ENCODE measurements at regions not wholly inside any gene's neighbourhood (a gene's known extent, or its start where the extent isn't known, plus 50 kb on each side); places are given as distances from the start of the nearest gene placed in this dataset.

DNA sequence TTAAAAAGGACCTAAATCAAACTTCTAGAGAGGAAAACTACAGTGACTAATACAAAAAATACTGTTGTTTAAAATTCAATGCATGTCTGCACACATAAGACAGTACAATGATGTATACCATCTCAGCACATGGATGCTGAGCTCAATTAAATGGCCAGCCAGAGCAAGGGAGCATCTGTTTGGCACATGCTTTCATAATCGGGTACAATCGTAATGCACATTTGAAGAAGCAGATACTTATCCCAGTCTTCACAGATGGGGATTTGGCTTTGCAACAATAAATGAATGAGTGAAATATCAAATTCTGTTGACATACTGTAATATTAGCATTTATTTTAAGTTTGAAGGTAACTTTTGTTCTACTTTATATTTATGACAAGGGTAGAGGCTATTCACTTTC lies 187.8 kb downstream of the CRPPA start:
- peaks cover 0 to 47% (median 21%) of the 10 kb centered on the region in 11 donors for H3K9me3 ChIP-seq
- 82 to 87% methylated on average over 2 of the region's 2 CpGs for WGBS, 2 donors

DNA sequence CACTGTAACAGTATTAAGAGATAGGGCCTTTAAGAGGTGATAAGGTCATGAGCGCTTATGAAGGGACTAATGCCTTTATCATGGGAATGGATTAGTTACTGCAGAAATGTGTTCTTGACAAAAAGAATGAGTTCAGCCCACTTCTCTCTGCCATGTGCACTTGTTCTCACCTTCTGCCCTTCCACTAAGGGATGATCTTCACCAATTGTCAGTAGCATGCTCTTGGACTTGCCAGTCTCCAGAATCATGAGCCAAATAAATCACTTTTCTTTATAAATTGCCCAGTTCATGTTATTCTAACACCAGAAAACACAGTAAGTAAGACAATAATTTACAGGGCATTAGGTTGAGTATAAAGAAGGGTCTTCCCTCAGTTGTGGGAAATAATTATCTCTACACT lies 189.1 kb downstream of the CRPPA start:
- Histone ChIP-seq H3K9me3 (peaks cover 0 to 58% (median 25%) of the 10 kb centered on the region in 11 donors), H3K27me3 (no peaks in the 10 kb centered on the region), H3K4me3 (no peak overlapping the region), H3K36me3 (peaks cover 0 to 21% (median 0%) of the 10 kb centered on the region in 9 donors), H3K27ac (no peak overlapping the region), H3K4me1 (peaks cover 0 to 19% (median 0%) of the 10 kb centered on the region in 9 donors)
- WGBS, 2 donors, result 96 to 98% methylated on average over 1 of the region's 1 CpG
- intact Hi-C loops (cut with DNase I), result loop anchor here in 1 of 10 donors (10.0 kb wide), 1 partner anchor 53 kb away; no protein-coding TSS in a partner anchor
- no peak for TF ChIP-seq CTCF (IDR thresholded peaks at IDR 0.05)
- DNase-seq (no peak), ATAC-seq (no peak)

More for the DNA sequence above, 187.8 kb downstream of the CRPPA start:
- H3K4me3 ChIP-seq, result no peak overlapping the region
- H3K27me3 ChIP-seq, result no peaks in the 10 kb centered on the region
- DNase-seq, result no peak
- intact Hi-C loops (cut with DNase I), result loop anchor here in 1 of 10 donors (10.0 kb wide), 1 partner anchor 51 kb away; no protein-coding TSS in a partner anchor
- no peak for ATAC-seq
- H3K36me3 ChIP-seq, result peaks cover 0 to 21% (median 0%) of the 10 kb centered on the region in 9 donors
- peaks cover 0 to 19% (median 0%) of the 10 kb centered on the region in 9 donors for H3K4me1 ChIP-seq
- H3K27ac ChIP-seq, result no peak overlapping the region
- no peak for TF ChIP-seq CTCF (IDR thresholded peaks at IDR 0.05)

DNA sequence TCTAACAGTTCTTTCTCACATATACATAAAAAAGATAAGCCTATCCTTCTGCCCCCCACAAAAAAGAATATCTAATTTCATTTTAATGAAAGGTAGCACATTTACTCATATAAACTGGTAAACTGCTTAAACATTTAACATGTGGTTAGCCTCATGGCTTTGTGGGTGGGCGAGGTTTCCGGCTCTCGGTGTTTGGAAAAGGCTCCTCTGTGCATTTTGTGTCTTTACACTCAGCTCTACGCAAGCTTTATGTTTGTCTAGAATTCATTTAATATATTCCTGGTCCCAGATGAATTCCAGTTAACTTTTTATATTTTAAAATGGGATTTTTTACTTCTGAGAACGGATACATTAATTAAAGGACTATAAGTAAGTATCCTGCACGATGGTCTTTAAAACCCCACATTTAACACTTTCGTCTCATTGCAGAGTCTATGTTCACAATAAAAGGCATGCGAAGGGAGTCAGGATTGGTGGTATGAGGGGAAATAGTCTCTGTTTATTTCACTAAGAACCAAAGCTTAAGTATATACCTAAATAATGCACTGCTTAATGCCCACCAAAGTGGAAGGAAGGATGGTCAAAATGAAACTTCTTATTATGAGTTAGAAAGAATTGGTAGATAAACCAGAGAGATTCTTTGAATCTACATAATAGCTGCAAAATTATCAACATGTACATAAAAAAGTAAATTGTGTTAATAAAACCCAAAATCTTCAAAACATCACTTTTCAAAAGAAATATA lies 197.2 kb downstream of the CRPPA start:
- DNase-seq (no peak), ATAC-seq (no peak)
- no peak for TF ChIP-seq CTCF (IDR thresholded peaks at IDR 0.05)
- peaks cover 0 to 27% (median 4%) of the 10 kb centered on the region in 11 donors for H3K9me3 ChIP-seq
- H3K4me1 ChIP-seq, result no peaks in the 10 kb centered on the region
- WGBS, 2 donors, result 85 to 89% methylated on average over 8 of the region's 8 CpGs
- intact Hi-C loops (cut with DNase I), result no loop called here
- no peaks in the 10 kb centered on the region for H3K27me3 ChIP-seq
- no peaks in the 10 kb centered on the region for H3K36me3 ChIP-seq
- H3K27ac ChIP-seq, result no peak overlapping the region
- H3K4me3 ChIP-seq, result no peak overlapping the region

- intact Hi-C loops (cut with DNase I), result no loop called here
- peaks cover 0 to 5% (median 0%) of the 10 kb centered on the region in 11 donors for H3K9me3 ChIP-seq
- WGBS, 2 donors, result 93 to 96% methylated on average over 3 of the region's 3 CpGs
- H3K4me1 ChIP-seq, result no peaks in the 10 kb centered on the region
- ATAC-seq (no peak), DNase-seq (no peak)
- no peak overlapping the region for H3K27ac ChIP-seq
- TF ChIP-seq CTCF (IDR thresholded peaks at IDR 0.05), result no peak
- H3K36me3 ChIP-seq, result no peaks in the 10 kb centered on the region
- no peaks in the 10 kb centered on the region for H3K27me3 ChIP-seq
- no peak overlapping the region for H3K4me3 ChIP-seq
Measured at GRCh38 chr7:16212610-16213009, 208.7 kb downstream of the CRPPA start.

Data from heart right ventricle (tissue), 16 donors.